GM19395 (cell line): ENCODE measurements at regions not wholly inside any gene's neighbourhood (a gene's known extent, or its start where the extent isn't known, plus 50 kb on each side); places are given as distances from the start of the nearest gene placed in this dataset.
"Not testable (repeated sequence)": the region's sequence is repeated elsewhere in the genome, so short reads cannot be mapped to it uniquely, and the experiment has no call there.

Source experiments
- ATAC-seq: cut with Tn5 transposase; IDR thresholded peaks from one replicate; pipeline ENCODE4 v1.9.1; 2021; ENCODE audit warnings: mild to moderate bottlenecking, moderate library complexity; ENCODE audit not compliant: unreplicated experiment

DNA sequence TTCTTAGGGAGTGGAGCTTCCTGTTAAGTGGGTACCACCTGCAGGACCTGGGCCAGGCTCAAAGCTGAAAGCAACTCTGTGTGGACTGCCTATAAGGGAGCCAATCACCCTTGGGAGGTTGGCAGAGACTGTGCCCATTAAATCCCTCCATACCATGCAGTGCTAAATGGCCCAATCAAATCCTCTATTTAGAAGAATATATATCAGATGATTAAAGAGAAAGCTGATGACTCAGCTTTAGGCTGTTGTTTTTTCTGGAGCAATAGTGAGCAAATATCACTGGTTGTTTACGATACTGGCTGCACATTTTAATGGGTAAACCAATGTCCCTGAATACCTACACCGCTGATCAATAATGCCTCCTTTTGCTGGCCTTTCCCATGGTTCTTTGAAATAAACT lies 101.3 kb downstream of the TMX1 start:
- ATAC-seq, result no peak

GRCh38 chr14:51342226-51342625 lies 102.2 kb downstream of the TMX1 start:
- ATAC-seq, result no peak

DNA sequence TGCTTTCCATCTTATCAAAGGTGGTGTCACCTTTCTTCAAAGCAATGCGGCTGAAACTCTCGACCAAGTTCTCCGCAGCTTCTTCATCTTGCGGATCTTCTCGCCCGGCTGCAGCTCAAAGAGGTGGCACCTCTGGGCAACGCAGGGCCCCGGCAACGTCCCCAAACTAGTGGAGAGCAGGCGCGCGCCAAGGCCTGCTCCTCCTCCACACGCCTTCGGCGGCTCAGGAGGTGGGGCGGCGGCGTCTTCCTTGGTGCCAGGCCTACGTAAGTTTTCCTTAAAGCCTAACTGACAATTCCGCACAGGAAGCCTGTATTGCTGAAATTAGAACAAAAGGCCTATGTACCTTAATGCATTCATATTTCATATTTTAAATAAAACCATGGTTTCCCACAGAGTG lies 112.0 kb downstream of the TMX1 start:
- ATAC-seq, result no peak

GRCh38 chr14:51353901-51354300 lies 113.9 kb downstream of the TMX1 start:
- no peak for ATAC-seq

- no peak for ATAC-seq
These were observed 114.8 kb downstream of the TMX1 start for GRCh38 chr14:51354846-51355245.

- ATAC-seq, result no peak
These were observed 116.3 kb downstream of the TMX1 start for GRCh38 chr14:51356381-51356780.

GRCh38 chr14:51357250-51357649 lies 117.2 kb downstream of the TMX1 start:
- ATAC-seq, result no peak

DNA sequence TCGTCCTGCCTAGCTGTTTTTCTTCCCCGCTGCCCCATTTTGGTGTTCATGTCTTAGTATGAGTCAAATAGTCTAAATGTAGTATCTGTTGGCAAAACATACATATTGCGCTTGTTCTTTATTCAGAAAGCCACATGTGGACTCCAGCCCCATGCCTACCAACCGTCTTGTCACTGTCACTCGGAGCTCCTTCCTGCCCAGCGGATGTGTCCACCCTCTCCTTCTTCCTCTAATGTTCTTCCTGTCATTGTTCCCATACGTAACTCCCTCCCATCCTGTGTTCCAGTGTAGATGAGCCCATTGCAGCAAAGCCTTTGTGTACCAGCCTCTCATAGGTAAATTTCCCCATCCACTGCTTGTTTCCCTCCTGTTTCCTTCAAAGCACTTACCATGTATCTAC lies 120.5 kb downstream of the TMX1 start:
- ATAC-seq, result no peak

DNA sequence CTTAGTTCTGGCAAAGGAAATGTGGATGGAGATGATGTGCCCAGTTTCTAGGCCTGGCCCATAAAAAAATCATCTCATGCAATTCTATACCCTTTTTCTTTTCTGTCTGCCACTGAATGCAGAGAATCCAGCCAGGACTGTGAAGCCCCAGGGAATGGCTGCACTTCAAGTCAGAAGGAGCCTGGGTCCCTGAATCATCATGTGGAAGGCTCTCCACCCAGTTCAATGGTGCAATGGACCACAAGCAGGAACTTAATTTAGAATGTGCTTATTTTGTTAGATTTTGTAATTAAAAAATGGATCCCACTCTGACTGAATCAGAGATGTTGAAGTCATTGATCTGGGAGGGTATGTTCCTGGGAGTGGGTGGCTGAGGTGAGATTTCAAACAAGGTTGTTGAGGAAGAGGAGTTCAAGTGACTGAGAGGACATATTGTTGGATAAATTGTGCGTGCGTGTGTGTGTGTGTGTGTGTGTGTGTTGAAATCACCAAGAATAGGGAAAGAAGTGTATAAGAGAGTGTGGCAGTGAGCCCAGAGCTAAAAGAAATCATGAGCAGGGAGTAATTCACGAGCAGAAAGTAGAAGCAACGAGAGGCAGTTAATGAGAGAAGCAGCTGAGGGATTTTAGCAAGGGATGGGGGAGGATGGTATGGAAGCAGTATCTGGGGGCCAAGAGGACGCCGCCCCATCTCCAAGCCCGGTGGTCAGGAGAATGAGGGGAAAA lies 125.4 kb downstream of the TMX1 start:
- ATAC-seq, result no peak

- not testable (repeated sequence) for ATAC-seq
These were observed 126.4 kb downstream of the TMX1 start for GRCh38 chr14:51366460-51366859.

GRCh38 chr14:51366866-51367599 lies 127.0 kb downstream of the TMX1 start:
- not testable (repeated sequence) for ATAC-seq

DNA sequence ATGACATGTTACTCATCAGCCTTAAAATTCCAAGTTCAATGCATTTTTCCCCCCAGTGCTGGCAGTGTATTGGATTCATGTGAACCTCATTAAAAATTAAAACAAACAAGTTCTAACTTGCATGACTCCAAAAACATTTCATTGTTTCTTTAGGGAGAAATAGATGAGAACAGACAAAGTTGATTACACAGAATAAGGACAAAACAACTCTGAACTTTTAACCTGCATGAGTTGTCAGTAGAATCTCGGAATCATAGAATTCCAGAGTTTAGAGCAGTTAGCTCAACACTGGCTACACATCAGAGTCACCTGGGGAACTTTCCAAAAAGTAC lies 127.5 kb downstream of the TMX1 start:
- ATAC-seq, result no peak

- ATAC-seq, result no peak
These were observed 128.7 kb downstream of the TMX1 start for GRCh38 chr14:51368721-51369163.

GRCh38 chr14:51369814-51370213 lies 129.8 kb downstream of the TMX1 start:
- no peak for ATAC-seq

DNA sequence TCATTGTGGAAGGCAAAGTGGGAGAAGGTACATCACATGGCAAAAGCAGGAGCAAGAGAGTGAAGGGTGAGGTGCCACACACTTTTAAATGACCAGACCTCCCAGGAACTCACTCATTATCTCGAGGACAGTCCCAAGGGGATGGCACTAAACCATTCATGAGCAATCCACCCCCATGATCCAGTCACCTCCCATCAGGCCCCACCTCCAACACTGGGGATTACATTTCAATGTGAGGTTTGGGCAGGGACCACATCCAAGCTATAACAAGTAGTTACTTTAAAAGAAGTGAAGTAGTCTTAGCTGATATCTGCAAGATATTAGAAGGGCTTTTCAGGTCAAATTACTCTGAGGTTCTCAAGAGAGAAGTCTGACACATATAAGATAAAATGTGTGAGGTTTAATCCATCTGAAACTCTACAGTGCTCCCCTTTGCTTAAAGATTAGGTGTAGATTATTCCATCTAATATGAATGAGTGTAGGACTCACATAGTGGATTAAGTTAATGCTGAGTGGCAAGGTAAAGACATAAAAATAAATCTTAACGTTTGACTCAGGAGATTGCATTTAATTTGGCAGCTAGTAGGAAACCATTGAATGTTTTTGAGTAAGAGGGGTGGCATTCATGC lies 130.8 kb downstream of the TMX1 start:
- ATAC-seq, result no peak

GRCh38 chr14:51377186-51377585 lies 137.1 kb downstream of the TMX1 start:
- ATAC-seq, result not testable (repeated sequence)

- ATAC-seq, result no peak
These were observed 142.5 kb downstream of the TMX1 start for GRCh38 chr14:51382506-51382905.

DNA sequence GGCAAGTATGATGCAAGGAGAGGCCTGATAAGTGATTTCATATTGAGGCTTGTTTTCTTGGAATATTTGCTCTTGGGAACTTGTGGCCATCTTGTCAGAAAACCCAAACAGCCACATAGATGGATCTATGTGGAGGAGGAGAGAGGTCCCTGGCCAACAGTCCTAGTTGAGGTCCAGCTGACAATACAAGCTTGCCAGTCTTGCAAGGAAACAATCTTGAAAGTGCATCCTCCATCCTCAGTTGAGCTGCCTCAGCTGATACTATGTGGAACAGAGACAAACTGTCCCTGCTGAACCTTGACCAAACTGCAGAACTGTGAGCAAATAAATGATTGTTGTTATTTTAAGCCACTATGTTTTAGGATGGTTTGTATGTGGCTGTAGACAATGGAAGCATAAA lies 146.4 kb downstream of the TMX1 start:
- ATAC-seq, result no peak

DNA sequence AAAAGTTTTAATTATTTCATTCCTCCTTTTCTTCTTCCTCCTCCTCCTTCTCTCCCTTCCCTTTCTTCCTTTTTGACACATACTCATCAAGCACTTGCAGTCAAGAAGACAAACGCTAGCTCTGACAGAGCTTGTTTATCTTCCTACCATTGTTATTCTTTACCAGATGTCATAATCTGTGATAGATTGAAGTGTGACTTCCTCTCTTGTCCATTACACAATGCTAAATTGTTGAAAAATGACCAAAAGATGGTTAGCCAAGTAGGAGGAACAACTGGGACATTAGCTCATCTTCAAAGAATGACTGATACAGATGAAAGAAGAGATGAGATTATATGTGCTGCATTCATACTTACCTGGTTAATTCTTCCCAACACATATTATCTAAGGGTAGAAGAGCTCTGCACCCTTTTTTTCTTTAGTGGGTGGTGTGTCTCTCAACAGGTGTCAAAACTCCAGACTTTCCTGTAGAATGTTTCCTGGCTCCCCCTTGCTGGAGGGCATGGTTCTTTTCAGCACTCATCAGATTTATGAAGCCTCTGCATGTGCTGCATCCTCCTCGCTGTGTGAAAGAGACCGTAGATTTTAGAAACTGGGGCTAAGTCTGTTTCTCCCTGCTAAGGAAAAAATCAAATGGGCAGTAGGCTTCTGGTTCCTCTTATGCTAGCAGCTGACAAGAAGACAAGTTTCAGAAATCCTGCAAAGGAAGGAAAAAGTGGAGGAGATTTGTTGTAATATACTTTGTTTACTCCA lies 147.1 kb downstream of the TMX1 start:
- ATAC-seq, result no peak

GRCh38 chr14:51392416-51392815 lies 152.4 kb downstream of the TMX1 start:
- no peak for ATAC-seq

DNA sequence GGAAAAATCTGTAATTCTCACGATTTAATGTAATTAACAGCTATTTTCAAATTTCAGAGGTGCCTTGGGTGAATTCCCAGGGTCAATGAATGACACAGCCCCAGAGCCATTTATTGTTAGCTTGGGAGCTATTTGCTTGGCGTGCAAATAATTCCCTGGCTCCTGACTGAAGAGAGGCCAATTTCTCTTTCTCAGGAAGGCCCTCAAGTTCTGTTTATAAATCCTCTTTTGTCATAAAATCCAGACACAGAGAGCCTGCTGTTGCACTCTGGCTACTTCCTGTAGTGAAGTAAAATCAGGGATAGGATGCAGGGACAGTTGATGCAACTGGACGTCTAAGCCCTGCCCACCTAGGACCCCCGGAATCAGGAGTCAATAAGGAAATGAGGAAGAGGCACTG lies 154.3 kb downstream of the TMX1 start:
- ATAC-seq, result no peak
